ENCODE measurements at regions not wholly inside any gene's neighbourhood (a gene's known extent, or its start where the extent isn't known, plus 50 kb on each side); places are given as distances from the start of the nearest gene placed in this dataset.

- Histone ChIP-seq H3K9ac (ENCODE audit: insufficient read depth, low read length) (no peak overlapping the region), H3K4me2 (ENCODE audit: extremely low read depth, insufficient read depth, low read length) (no peak overlapping the region), H2AFZ (ENCODE audit: low read length) (no peak overlapping the region), H3K4me1 (ENCODE audit: control insufficient read depth, extremely low read depth, insufficient read depth, low read length) (no peaks in the 10 kb centered on the region), H3K79me2 (ENCODE audit: control insufficient read depth, insufficient read depth, low read length) (no peaks in the 10 kb centered on the region), H3K9me3 (ENCODE audit: control insufficient read depth, insufficient read depth, low read depth, low read length) (no peaks in the 10 kb centered on the region), H3K36me3 (ENCODE audit: control insufficient read depth, insufficient read depth, low read length) (no peaks in the 10 kb centered on the region), H3K27ac (ENCODE audit: insufficient read depth, low read length) (no peak overlapping the region), H3K4me3 (replicated peaks in 1 of 4; ENCODE audit: control extremely low read depth in 1 of 4, insufficient read depth in 1 of 4, low read depth in 3 of 4, low read length in 4 of 4) (no peak overlapping the region), H4K20me1 (ENCODE audit: control insufficient read depth, extremely low read depth, insufficient read depth, low read length) (no peaks in the 10 kb centered on the region), H3K27me3 (ENCODE audit: control insufficient read depth, insufficient read depth, low read length) (no peaks in the 10 kb centered on the region)
- TF ChIP-seq CTCF (conservative IDR thresholded peaks at IDR 0.05 in 1 of 2, IDR thresholded peaks at IDR 0.05 in 1 of 2; ENCODE audit: low read depth in 1 of 2, low read length in 2 of 2) (no peak), EZH2 (IDR thresholded peaks at IDR 0.05; ENCODE audit: low read length, missing control alignments) (no peak)
- DNase-seq (ENCODE audit: low read depth in 2 of 2), result no peak
These were observed 1060.8 kb downstream of the CNTNAP5 start for GRCh38 chr2:125085904-125086303.

GRCh38 chr2:125086313-125087184 lies 1061.5 kb downstream of the CNTNAP5 start:
- no peaks in the 10 kb centered on the region for H3K4me1 ChIP-seq (ENCODE audit: control insufficient read depth, extremely low read depth, insufficient read depth, low read length)
- no peak for DNase-seq (ENCODE audit: low read depth in 2 of 2)
- no peaks in the 10 kb centered on the region for H3K9me3 ChIP-seq (ENCODE audit: control insufficient read depth, insufficient read depth, low read depth, low read length)
- H3K4me3 ChIP-seq (replicated peaks in 1 of 4; ENCODE audit: control extremely low read depth in 1 of 4, insufficient read depth in 1 of 4, low read depth in 3 of 4, low read length in 4 of 4), result no peak overlapping the region
- no peaks in the 10 kb centered on the region for H4K20me1 ChIP-seq (ENCODE audit: control insufficient read depth, extremely low read depth, insufficient read depth, low read length)
- no peak overlapping the region for H3K27ac ChIP-seq (ENCODE audit: insufficient read depth, low read length)
- no peak overlapping the region for H3K4me2 ChIP-seq (ENCODE audit: extremely low read depth, insufficient read depth, low read length)
- H2AFZ ChIP-seq (ENCODE audit: low read length), result no peak overlapping the region
- H3K9ac ChIP-seq (ENCODE audit: insufficient read depth, low read length), result no peak overlapping the region
- no peaks in the 10 kb centered on the region for H3K79me2 ChIP-seq (ENCODE audit: control insufficient read depth, insufficient read depth, low read length)
- no peaks in the 10 kb centered on the region for H3K36me3 ChIP-seq (ENCODE audit: control insufficient read depth, insufficient read depth, low read length)
- no peaks in the 10 kb centered on the region for H3K27me3 ChIP-seq (ENCODE audit: control insufficient read depth, insufficient read depth, low read length)
- TF ChIP-seq CTCF (conservative IDR thresholded peaks at IDR 0.05 in 1 of 2, IDR thresholded peaks at IDR 0.05 in 1 of 2; ENCODE audit: low read depth in 1 of 2, low read length in 2 of 2), result no peak
- TF ChIP-seq EZH2 (IDR thresholded peaks at IDR 0.05; ENCODE audit: low read length, missing control alignments), result no peak

GRCh38 chr2:125092276-125093009 lies 1067.4 kb downstream of the CNTNAP5 start:
- H3K4me3 ChIP-seq (replicated peaks in 1 of 4; ENCODE audit: control extremely low read depth in 1 of 4, insufficient read depth in 1 of 4, low read depth in 3 of 4, low read length in 4 of 4), result no peak overlapping the region
- no peak overlapping the region for H2AFZ ChIP-seq (ENCODE audit: low read length)
- H3K79me2 ChIP-seq (ENCODE audit: control insufficient read depth, insufficient read depth, low read length), result no peaks in the 10 kb centered on the region
- no peak overlapping the region for H3K4me2 ChIP-seq (ENCODE audit: extremely low read depth, insufficient read depth, low read length)
- H3K27ac ChIP-seq (ENCODE audit: insufficient read depth, low read length), result no peak overlapping the region
- TF ChIP-seq CTCF (conservative IDR thresholded peaks at IDR 0.05 in 1 of 2, IDR thresholded peaks at IDR 0.05 in 1 of 2; ENCODE audit: low read depth in 1 of 2, low read length in 2 of 2), result no peak
- TF ChIP-seq EZH2 (IDR thresholded peaks at IDR 0.05; ENCODE audit: low read length, missing control alignments), result no peak
- no peaks in the 10 kb centered on the region for H3K4me1 ChIP-seq (ENCODE audit: control insufficient read depth, extremely low read depth, insufficient read depth, low read length)
- no peak overlapping the region for H3K9ac ChIP-seq (ENCODE audit: insufficient read depth, low read length)
- no peaks in the 10 kb centered on the region for H4K20me1 ChIP-seq (ENCODE audit: control insufficient read depth, extremely low read depth, insufficient read depth, low read length)
- H3K9me3 ChIP-seq (ENCODE audit: control insufficient read depth, insufficient read depth, low read depth, low read length), result no peaks in the 10 kb centered on the region
- DNase-seq (ENCODE audit: low read depth in 2 of 2), result no peak
- no peaks in the 10 kb centered on the region for H3K36me3 ChIP-seq (ENCODE audit: control insufficient read depth, insufficient read depth, low read length)
- H3K27me3 ChIP-seq (ENCODE audit: control insufficient read depth, insufficient read depth, low read length), result no peaks in the 10 kb centered on the region

All from fibroblast of lung (primary cell).